ENCODE measurements at regions not wholly inside any gene's neighbourhood (a gene's known extent, or its start where the extent isn't known, plus 50 kb on each side); places are given as distances from the start of the nearest gene placed in this dataset.

DNA sequence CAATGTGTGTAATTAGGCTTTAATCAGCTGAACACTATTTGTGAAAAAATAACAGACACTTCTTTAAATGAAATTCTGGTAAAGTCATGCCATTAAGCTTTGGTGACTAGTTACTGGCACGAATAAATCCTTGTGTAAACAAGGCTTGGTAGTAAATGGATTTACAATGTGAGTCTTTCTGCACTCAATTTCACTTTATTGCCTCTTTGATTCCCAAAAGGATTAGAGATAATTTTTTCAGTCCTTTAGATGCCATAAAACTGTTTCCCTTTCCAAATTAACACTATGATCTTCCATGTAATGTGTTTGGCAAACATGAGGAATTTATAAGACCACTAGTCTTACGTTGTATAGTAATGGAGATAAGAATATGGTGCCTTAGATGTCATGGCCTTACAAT lies 339.5 kb upstream of the DNAJC19 start:
- no peak for TF ChIP-seq TAF1 (IDR thresholded peaks at IDR 0.05; ENCODE audit: borderline replicate concordance, insufficient read depth, low read length)
- TF ChIP-seq SIN3A (IDR thresholded peaks at IDR 0.05; ENCODE audit: borderline replicate concordance, insufficient read depth, low read length): no peak
- no peak for TF ChIP-seq POLR2AphosphoS5 (IDR thresholded peaks at IDR 0.05; ENCODE audit: low read depth, low read length)
- no peak for TF ChIP-seq FOXP2 (optimal IDR thresholded peaks at IDR 0.05; ENCODE audit: borderline replicate concordance, extremely low read depth, extremely low read length, insufficient read depth)
- TF ChIP-seq, protein P1, sequence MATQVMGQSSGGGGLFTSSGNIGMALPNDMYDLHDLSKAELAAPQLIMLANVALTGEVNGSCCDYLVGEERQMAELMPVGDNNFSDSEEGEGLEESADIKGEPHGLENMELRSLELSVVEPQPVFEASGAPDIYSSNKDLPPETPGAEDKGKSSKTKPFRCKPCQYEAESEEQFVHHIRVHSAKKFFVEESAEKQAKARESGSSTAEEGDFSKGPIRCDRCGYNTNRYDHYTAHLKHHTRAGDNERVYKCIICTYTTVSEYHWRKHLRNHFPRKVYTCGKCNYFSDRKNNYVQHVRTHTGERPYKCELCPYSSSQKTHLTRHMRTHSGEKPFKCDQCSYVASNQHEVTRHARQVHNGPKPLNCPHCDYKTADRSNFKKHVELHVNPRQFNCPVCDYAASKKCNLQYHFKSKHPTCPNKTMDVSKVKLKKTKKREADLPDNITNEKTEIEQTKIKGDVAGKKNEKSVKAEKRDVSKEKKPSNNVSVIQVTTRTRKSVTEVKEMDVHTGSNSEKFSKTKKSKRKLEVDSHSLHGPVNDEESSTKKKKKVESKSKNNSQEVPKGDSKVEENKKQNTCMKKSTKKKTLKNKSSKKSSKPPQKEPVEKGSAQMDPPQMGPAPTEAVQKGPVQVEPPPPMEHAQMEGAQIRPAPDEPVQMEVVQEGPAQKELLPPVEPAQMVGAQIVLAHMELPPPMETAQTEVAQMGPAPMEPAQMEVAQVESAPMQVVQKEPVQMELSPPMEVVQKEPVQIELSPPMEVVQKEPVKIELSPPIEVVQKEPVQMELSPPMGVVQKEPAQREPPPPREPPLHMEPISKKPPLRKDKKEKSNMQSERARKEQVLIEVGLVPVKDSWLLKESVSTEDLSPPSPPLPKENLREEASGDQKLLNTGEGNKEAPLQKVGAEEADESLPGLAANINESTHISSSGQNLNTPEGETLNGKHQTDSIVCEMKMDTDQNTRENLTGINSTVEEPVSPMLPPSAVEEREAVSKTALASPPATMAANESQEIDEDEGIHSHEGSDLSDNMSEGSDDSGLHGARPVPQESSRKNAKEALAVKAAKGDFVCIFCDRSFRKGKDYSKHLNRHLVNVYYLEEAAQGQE (IDR thresholded peaks at IDR 0.05; ENCODE audit: insufficient read depth in 1 of 2, low read depth in 2 of 2, low read length in 2 of 2): no peak

Data from PFSK-1 (cell line).